Natural killer cell (primary cell): ENCODE measurements at regions not wholly inside any gene's neighbourhood (a gene's known extent, or its start where the extent isn't known, plus 50 kb on each side); places are given as distances from the start of the nearest gene placed in this dataset.

Experiments used
- ATAC-seq, 3 donors: fragments of 150-1000 bp in 2 of 3; fragments of 200-7000 bp in 1 of 3; cut with Tn5 transposase; 1 replicate in 1 of 3; 2 replicates in 2 of 3; pipeline ENCODE4 v1.10.0; 2021; ENCODE audit warnings: mild to moderate bottlenecking in 2 of 3, moderate library complexity in 2 of 3
- DNase-seq, 2 donors: peaks; one replicate each; pipeline versions ENCODE4 v3.0.0 to v3.0.0-alpha.2; 2013 to 2021; ENCODE audit warnings: mixed read lengths in 1 of 2
- H3K27ac ChIP-seq: one replicate; pipeline ENCODE4 v1.5.1; 2013; ENCODE audit warnings: mild to moderate bottlenecking, low read length
- H3K27me3 ChIP-seq: one replicate; pipeline ENCODE4 v1.6.1; 2013; ENCODE audit warnings: low read length; ENCODE audit not compliant: control insufficient read depth, insufficient read depth
- H3K36me3 ChIP-seq: one replicate; pipeline ENCODE4 v1.6.1; 2013; ENCODE audit warnings: low read length; ENCODE audit not compliant: control insufficient read depth, insufficient read depth
- H3K4me1 ChIP-seq: one replicate; pipeline ENCODE4 v1.6.1; 2013; ENCODE audit warnings: low read length; ENCODE audit not compliant: control insufficient read depth, insufficient read depth
- H3K4me3 ChIP-seq: one replicate; pipeline ENCODE4 v1.5.1; 2013; ENCODE audit warnings: low read length
- H3K9me3 ChIP-seq: one replicate; pipeline ENCODE4 v1.6.1; 2013; ENCODE audit warnings: low read length; ENCODE audit not compliant: control insufficient read depth, insufficient read depth
- H3K27ac Mint-ChIP-seq, 2 donors: one replicate each; pipeline ENCODE4 v1.8.0; 2022; ENCODE audit warnings: mild to moderate bottlenecking in 2 of 2, mixed read lengths in 2 of 2, moderate library complexity in 1 of 2
- H3K27me3 Mint-ChIP-seq, 2 donors: one replicate each; pipeline ENCODE4 v1.8.0; 2022; ENCODE audit warnings: low read depth in 2 of 2, mixed read lengths in 2 of 2
- H3K36me3 Mint-ChIP-seq: one replicate; pipeline ENCODE4 v1.8.0; 2022; ENCODE audit warnings: mixed read lengths
- H3K4me1 Mint-ChIP-seq, 2 donors: one replicate each; pipeline ENCODE4 v1.8.0; 2022; ENCODE audit warnings: mixed read lengths in 2 of 2
- H3K4me3 Mint-ChIP-seq: one replicate; pipeline ENCODE4 v1.8.0; 2022; ENCODE audit warnings: mild to moderate bottlenecking, moderate library complexity, mixed read lengths
- H3K9me3 Mint-ChIP-seq, 2 donors: one replicate each; pipeline ENCODE4 v1.8.0; 2022; ENCODE audit warnings: mixed read lengths in 2 of 2
- WGBS: methylation state at CpG from one replicate; pipeline ENCODE4 v1.1.7; 2013; ENCODE audit warnings: missing lambda C conversion rate; ENCODE audit not compliant: insufficient coverage; 5-methylcytosine and 5-hydroxymethylcytosine counted together
- intact Hi-C: fragments of 100-400 bp; cut with micrococcal nuclease; formaldehyde crosslinking; loops from one replicate; pipeline ENCODE4 v1.14.2; 2022
- TF ChIP-seq, protein P1 (sequence below): fragments of 200-600 bp; IDR thresholded peaks from one replicate; pipeline ENCODE4 v1.8.0; 2022; ENCODE audit warnings: antibody characterized with exemption

DNA sequence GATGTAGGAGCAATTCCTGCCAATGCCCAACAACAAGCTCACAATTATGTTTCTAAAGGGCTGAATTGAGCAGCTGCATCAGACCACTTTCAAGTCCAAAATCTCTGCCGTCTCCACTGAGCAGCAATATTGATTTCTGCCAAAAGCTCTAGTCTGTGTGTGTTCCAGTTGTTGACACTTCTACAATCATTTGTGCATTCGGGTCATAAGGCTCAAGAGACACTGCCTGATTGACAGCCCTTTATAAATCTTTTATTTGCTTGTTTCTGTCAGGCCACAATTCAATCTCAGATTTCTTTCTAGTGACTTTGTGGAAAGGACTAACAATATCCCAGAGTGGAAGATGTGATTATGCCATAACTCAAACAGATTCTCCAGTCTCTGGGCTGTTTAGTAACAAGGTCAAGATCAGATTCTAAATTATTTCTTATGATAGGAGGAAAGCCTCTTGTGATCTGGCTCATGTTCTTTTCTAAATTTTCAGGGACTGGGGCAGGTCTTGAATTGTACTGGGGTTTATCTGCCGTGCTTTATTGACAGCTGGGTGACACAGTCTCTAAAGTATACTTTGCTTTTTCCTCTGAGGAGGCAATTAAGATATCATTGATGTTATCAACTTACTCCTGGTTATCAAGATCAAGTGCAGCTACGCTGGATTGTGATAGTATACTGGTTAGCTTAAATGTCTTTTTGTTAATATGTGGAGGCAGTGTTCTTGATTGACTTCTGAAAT, 377.1 kb downstream of the CNTNAP4 start:
- TF ChIP-seq, protein P1, sequence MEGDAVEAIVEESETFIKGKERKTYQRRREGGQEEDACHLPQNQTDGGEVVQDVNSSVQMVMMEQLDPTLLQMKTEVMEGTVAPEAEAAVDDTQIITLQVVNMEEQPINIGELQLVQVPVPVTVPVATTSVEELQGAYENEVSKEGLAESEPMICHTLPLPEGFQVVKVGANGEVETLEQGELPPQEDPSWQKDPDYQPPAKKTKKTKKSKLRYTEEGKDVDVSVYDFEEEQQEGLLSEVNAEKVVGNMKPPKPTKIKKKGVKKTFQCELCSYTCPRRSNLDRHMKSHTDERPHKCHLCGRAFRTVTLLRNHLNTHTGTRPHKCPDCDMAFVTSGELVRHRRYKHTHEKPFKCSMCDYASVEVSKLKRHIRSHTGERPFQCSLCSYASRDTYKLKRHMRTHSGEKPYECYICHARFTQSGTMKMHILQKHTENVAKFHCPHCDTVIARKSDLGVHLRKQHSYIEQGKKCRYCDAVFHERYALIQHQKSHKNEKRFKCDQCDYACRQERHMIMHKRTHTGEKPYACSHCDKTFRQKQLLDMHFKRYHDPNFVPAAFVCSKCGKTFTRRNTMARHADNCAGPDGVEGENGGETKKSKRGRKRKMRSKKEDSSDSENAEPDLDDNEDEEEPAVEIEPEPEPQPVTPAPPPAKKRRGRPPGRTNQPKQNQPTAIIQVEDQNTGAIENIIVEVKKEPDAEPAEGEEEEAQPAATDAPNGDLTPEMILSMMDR: no peak
- Mint-ChIP-seq H3K9me3 (peaks cover 3 to 6% of the 10 kb centered on the region in 2 donors), H3K36me3 (no peaks in the 10 kb centered on the region), H3K4me3 (no peak overlapping the region), H3K27me3 (no peaks in the 10 kb centered on the region), H3K4me1 (no peaks in the 10 kb centered on the region), H3K27ac (no peak overlapping the region)
- Histone ChIP-seq H3K9me3 (no peaks in the 10 kb centered on the region), H3K4me1 (no peaks in the 10 kb centered on the region), H3K27ac (no peak overlapping the region), H3K27me3 (no peaks in the 10 kb centered on the region), H3K4me3 (no peak overlapping the region), H3K36me3 (no peaks in the 10 kb centered on the region)
- ATAC-seq: no peak
- intact Hi-C loops: no loop called here
- WGBS: 85% methylated on average over 4 of the region's 4 CpGs
- DNase-seq: no peak

DNA sequence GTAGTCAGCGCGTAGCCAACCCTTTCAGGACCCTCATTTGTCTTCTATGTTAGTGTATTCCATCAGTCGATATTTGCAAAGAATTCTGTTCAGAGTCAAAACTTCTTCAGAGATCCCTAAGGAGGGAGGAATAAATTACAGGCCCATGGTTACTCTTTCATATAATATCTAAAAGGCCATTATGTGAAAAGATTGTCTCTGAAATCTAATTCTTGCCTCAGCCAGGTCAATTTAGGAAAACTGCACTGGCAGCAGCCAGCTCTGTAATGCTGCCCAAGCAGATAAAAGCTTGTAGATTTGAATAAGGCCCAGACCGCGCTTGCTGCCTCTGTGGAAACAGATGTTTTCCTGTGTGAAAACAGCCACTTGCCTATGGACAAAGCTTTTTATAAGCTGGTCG, 379.8 kb downstream of the CNTNAP4 start:
- Histone ChIP-seq H3K4me3 (no peak overlapping the region), H3K27ac (no peak overlapping the region), H3K9me3 (no peaks in the 10 kb centered on the region), H3K27me3 (no peaks in the 10 kb centered on the region), H3K4me1 (no peaks in the 10 kb centered on the region), H3K36me3 (no peaks in the 10 kb centered on the region)
- ATAC-seq (no peak), DNase-seq (no peak)
- H3K4me3 Mint-ChIP-seq: no peak overlapping the region
- H3K27me3 Mint-ChIP-seq: no peaks in the 10 kb centered on the region
- intact Hi-C loops: no loop called here
- peaks cover 0 to 4% of the 10 kb centered on the region in 2 donors for H3K9me3 Mint-ChIP-seq
- H3K36me3 Mint-ChIP-seq: no peaks in the 10 kb centered on the region
- TF ChIP-seq, protein P1: no peak
- 55% methylated on average over 6 of the region's 6 CpGs for WGBS
- H3K4me1 Mint-ChIP-seq: no peaks in the 10 kb centered on the region
- H3K27ac Mint-ChIP-seq: no peak overlapping the region

DNA sequence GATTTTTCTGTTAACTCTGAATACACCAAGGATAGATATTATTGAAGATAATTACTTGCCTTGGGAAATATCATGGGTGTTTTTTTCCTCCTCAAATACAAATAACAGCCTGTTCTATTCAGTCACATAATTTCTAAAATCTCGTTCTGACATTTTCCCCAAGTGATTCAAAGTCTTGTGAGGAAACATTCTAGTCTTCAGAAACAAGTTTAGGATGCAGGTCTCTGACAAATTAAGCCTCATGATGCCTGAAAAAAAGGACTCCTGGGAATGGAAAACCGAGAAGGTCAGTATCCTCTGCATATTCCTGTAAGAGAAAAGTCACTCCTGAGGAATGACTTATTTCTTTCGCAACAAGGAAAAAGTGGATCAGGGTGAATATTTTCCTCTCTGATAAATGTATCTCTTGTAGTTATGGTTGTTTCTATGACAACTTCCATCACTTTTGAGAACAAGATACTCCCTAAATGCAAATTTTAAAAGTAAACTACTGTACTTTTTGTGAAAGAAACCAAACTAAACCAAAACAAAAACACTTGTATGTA, 384.6 kb downstream of the CNTNAP4 start:
- no peaks in the 10 kb centered on the region for H3K36me3 Mint-ChIP-seq
- H3K36me3 ChIP-seq: no peaks in the 10 kb centered on the region
- no peaks in the 10 kb centered on the region for H3K9me3 ChIP-seq
- 73% methylated on average over 2 of the region's 3 CpGs for WGBS
- H3K4me1 Mint-ChIP-seq: no peaks in the 10 kb centered on the region
- H3K27ac ChIP-seq: no peak overlapping the region
- H3K4me3 ChIP-seq: no peak overlapping the region
- DNase-seq (no peak), ATAC-seq (no peak)
- peaks cover 0 to 2% of the 10 kb centered on the region in 2 donors for H3K9me3 Mint-ChIP-seq
- H3K27ac Mint-ChIP-seq: no peak overlapping the region
- intact Hi-C loops: no loop called here
- H3K27me3 Mint-ChIP-seq: no peaks in the 10 kb centered on the region
- no peak overlapping the region for H3K4me3 Mint-ChIP-seq
- H3K4me1 ChIP-seq: no peaks in the 10 kb centered on the region
- TF ChIP-seq, protein P1: no peak
- no peaks in the 10 kb centered on the region for H3K27me3 ChIP-seq
